ENCODE measurements at regions not wholly inside any gene's neighbourhood (a gene's known extent, or its start where the extent isn't known, plus 50 kb on each side); places are given as distances from the start of the nearest gene placed in this dataset.

GRCh38 chr7:16233517-16233916 lies 187.8 kb downstream of the CRPPA start:
- peaks cover 17% of the 10 kb centered on the region for H3K9me3 ChIP-seq (replicated peaks; ENCODE audit: control insufficient read depth, insufficient read depth, low read depth, low read length)
- CTCF ChIA-PET (ENCODE audit: low intra/inter-chr PET ratio): no interaction called here

More at GRCh38 chr7:16233517-16233916, 187.8 kb downstream of the CRPPA start:
- Histone ChIP-seq H2AFZ (ENCODE audit: low read depth, low read length) (no peak overlapping the region), H3K4me2 (ENCODE audit: insufficient read depth, low read length) (no peak overlapping the region), H3K4me1 (replicated peaks in 1 of 2; ENCODE audit: control insufficient read depth in 2 of 2, insufficient read depth in 2 of 2, low read length in 2 of 2) (peaks cover 0 to 10% of the 10 kb centered on the region in 2 experiments; a peak in 2 of 5 replicates), H3K4me3 (no peak overlapping the region), H3K9me1 (ENCODE audit: control insufficient read depth, insufficient read depth, low read length) (no peaks in the 10 kb centered on the region), H3K27ac (ENCODE audit: extremely low read depth, low read depth, low read length) (no peak overlapping the region), H3K79me2 (ENCODE audit: control insufficient read depth, insufficient read depth, low read length) (no peaks in the 10 kb centered on the region), H3K27me3 (ENCODE audit: control insufficient read depth in 2 of 2, insufficient read depth in 2 of 2, low read length in 2 of 2) (no peaks in the 10 kb centered on the region), H4K20me1 (replicated peaks; ENCODE audit: control insufficient read depth, insufficient read depth, low read length) (no peaks in the 10 kb centered on the region), H3K9ac (ENCODE audit: insufficient read depth in 1 of 2, low read depth in 2 of 2, low read length in 2 of 2) (no peak overlapping the region), H3K36me3 (ENCODE audit: control insufficient read depth, insufficient read depth, low read length) (peaks cover 7% of the 10 kb centered on the region; the same call in 1 of the 3 replicates)
- no peak for DNase-seq (ENCODE audit: extremely low read depth in 1 of 4, low spot score in 3 of 4)
- no peak for ATAC-seq
- no peak for FAIRE-seq
- intact Hi-C loops (cut with micrococcal nuclease): no loop called here
- no TSS peak for BruUV-seq (replicated peaks)
- POLR2A ChIA-PET: no interaction called here
- in situ Hi-C loops (cut with MboI): no loop called here
- TF ChIP-seq ZNF354B (CRISPR knock-in tag; IDR thresholded peaks at IDR 0.05) (no peak), MGA (IDR thresholded peaks at IDR 0.05) (peak; percentile 24; the same call in 1 of the 2 replicates)
- WGBS (ENCODE audit: insufficient coverage, low coverage, missing lambda C conversion rate): 94% methylated on average over 2 of the region's 2 CpGs
